Stimulated activated naive CD4-positive, alpha-beta T cell treated with Interleukin-2 at 50 U/mL for 16 hours (primary cell): ENCODE measurements at regions not wholly inside any gene's neighbourhood (a gene's known extent, or its start where the extent isn't known, plus 50 kb on each side); places are given as distances from the start of the nearest gene placed in this dataset.
"Not testable (repeated sequence)": the region's sequence is repeated elsewhere in the genome, so short reads cannot be mapped to it uniquely, and the experiment has no call there.

Source experiments
- DNase-seq: peaks from one replicate; lab custom pipeline; 2025; lab: John Stamatoyannopoulos, UW

GRCh38 chr17:68097161-68097805, 61.7 kb downstream of the KPNA2 start:
- DNase-seq: no peak

GRCh38 chr17:68099341-68099753, 63.8 kb downstream of the KPNA2 start:
- DNase-seq: not testable (repeated sequence)

- DNase-seq: no peak
Measured at GRCh38 chr17:68100000-68100641, 64.6 kb downstream of the KPNA2 start.

- DNase-seq: peak; percentile 71
Measured at GRCh38 chr17:68101075-68101986, 65.8 kb downstream of the KPNA2 start.

- DNase-seq: no peak
Measured at GRCh38 chr17:68101987-68102314, 66.4 kb downstream of the KPNA2 start.

GRCh38 chr17:68102318-68102758, 66.8 kb downstream of the KPNA2 start:
- peak; percentile 11 for DNase-seq

- DNase-seq: no peak
Measured at GRCh38 chr17:68103148-68103547, 67.6 kb downstream of the KPNA2 start.

- no peak for DNase-seq
Measured at GRCh38 chr17:68106085-68106484, 70.5 kb downstream of the KPNA2 start.

GRCh38 chr17:68107373-68107772, 71.8 kb downstream of the KPNA2 start:
- no peak for DNase-seq

GRCh38 chr17:68108313-68109000, 72.9 kb downstream of the KPNA2 start:
- no peak for DNase-seq

GRCh38 chr17:68109404-68109803, 73.9 kb downstream of the KPNA2 start:
- DNase-seq: not testable (repeated sequence)

- not testable (repeated sequence) for DNase-seq
Measured at GRCh38 chr17:68116211-68116610, 80.7 kb downstream of the KPNA2 start.

GRCh38 chr17:68122587-68122986, 87.1 kb downstream of the KPNA2 start:
- DNase-seq: no peak

GRCh38 chr17:68125111-68125870, 89.8 kb downstream of the KPNA2 start:
- no peak for DNase-seq

- DNase-seq: no peak
Measured at GRCh38 chr17:68127914-68128313, 92.4 kb downstream of the KPNA2 start.

- DNase-seq: no peak
Measured at GRCh38 chr17:68131456-68131855, 95.9 kb downstream of the KPNA2 start.

- DNase-seq: no peak
Measured at GRCh38 chr17:68133346-68134045, 98.0 kb downstream of the KPNA2 start.

- no peak for DNase-seq
Measured at GRCh38 chr17:68134046-68134637, 98.6 kb downstream of the KPNA2 start.

GRCh38 chr17:68134731-68135130, 99.2 kb downstream of the KPNA2 start:
- no peak for DNase-seq

GRCh38 chr17:68135141-68135887, 99.8 kb downstream of the KPNA2 start:
- DNase-seq: no peak
